Stimulated activated CD8-positive, alpha-beta memory T cell treated with anti-CD3 and anti-CD28 coated beads, Interleukin-15, amount 100 ng/mL, for 24 hours (primary cell): ENCODE measurements at regions not wholly inside any gene's neighbourhood (a gene's known extent, or its start where the extent isn't known, plus 50 kb on each side); places are given as distances from the start of the nearest gene placed in this dataset.

Source experiments
- DNase-seq: peaks from one replicate; pipeline ENCODE4 v3.0.0-alpha.2; 2020; ENCODE audit warnings: low read depth

DNA sequence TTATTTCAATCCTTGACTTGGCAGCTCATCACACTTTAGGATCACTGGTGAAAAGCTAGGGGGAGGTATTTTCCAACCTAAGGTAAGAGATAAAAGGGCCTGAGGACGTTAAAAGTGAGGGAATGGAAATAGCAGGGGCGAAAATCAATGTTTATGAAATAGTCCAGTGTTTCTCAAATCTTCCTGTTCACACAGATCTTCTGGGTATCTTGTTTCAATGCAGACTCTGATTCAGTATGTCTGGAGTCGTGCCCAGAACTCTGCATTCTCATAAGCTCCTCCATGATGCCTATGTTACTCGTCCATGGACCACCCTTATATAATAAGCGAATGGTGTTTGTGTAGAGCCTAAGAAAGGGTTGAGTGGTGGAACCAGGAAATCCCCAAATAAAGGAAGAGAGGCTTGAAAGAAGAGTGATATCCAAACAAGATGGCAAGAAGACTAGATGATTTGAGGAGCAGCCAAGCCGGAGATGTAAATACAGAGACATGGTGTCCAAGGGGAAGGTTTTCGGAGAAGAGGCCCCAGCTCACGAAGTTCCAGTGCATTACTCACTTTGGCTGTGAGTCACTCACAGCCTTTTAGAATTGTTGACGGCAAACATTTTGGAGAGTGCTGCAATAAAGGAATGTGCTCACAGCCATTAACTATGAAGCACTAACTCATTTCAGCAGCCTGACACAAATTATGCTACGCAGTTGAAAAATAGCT is 215.6 kb upstream of the PPARGC1A start:
- DNase-seq, result no peak

DNA sequence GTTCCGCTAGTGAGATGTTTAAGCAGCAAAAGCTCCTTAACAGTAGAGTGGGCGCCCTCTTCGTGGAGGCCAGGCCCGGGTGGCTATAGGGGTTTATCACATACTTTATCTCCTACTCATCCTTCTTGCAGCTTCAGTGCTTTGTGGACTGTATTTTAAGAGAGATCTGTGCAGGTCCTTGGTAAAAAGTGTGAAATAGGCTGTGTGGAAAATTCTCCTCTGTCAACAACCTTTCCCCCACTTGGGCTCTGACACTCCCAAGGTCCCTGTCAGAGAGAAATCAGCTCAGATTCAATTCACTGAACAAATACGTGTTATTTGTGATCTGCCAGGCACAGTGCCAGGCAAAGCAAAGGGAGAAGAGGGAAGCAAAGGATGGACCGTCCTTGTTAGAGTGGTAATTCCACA is 214.3 kb upstream of the PPARGC1A start:
- no peak for DNase-seq

DNA sequence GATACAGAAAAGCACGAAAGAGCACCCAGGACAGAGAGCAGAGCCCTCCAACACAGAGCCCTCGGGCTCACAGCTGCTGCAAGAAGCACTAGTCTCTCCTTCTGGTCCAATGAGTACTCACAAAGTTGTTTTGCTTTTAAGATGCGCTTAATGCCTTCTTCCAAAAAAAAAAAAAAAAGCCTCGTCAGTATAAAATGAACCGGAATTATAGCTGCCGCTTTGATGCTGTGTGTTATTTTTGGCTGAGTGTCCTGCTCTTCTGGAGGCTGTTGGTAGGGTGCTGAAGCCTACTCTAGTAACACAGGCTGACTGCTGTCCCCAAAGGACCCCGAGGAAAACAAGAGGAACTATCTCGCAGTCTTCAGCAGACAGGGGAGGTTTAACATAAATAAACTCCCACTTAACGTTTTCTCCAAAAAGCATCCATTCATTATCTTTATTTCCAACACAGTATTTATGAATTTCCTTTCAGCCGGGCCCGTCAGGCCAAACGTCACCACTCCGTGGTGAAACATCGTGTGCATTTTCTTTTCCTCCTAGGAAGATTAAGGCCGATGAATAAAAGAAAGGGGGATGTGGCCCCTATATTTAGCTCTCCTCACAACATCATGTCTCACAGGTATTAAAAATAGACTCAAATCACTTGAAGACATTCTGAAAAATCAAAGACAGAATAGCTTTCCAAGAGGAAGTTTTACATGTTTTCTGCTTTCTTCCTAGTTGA is 213.7 kb upstream of the PPARGC1A start:
- no peak for DNase-seq

DNA sequence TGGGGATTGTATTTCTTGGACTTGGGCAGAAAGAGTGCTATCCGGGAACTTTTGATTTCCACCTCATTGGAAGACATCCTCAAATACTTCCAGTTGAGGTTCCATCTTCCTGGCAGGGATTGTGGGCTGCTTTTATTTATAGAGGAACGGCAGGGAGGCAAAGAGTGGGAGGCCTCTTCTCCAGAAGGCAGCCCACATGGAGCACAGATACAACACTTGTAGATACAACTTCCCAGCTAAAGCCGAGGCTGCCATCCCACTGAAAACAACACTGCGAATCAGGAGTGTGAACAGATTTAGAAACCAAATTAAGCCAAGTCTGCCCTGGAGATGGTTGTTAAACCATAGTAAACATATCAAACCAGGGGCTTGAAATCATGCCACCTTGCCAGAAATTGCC is 212.8 kb upstream of the PPARGC1A start:
- no peak for DNase-seq

DNA sequence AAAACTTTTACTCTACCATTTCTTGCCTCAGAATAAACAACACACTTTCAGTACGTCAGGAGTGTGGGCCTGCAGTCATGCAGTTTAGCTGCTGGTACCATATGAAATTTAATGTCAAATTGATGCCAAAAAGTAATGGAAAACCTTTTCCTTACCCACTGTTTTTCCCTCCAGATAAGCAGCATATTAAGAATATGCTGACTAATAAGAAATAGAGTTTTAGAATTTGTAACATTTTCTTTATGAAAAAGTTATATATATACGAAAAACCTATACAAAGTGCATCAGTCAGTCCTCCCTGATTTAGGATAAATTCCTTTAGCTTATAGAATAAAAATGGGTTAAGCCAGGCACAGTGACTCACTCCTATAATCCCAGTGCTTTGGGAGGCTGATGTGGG is 206.8 kb upstream of the PPARGC1A start:
- DNase-seq, result no peak

DNA sequence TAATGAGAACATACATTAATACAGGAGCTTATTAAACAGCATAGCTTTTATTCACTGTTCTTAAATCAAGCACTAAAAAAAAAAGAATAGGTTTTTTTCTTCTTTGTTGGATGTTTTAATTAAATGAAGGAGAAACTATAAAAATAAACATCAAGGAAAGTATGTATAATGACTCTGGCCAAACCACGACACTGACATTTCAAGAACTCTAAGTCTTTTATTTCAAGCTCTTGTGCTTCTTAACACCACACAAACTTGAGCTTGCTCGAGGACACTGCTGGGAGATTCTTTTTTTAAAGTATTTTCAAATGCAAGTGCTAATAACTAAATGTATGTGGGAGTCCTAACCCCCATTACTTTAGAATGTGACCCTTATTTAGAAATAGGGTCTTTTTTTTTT is 204.9 kb upstream of the PPARGC1A start:
- DNase-seq, result no peak

DNA sequence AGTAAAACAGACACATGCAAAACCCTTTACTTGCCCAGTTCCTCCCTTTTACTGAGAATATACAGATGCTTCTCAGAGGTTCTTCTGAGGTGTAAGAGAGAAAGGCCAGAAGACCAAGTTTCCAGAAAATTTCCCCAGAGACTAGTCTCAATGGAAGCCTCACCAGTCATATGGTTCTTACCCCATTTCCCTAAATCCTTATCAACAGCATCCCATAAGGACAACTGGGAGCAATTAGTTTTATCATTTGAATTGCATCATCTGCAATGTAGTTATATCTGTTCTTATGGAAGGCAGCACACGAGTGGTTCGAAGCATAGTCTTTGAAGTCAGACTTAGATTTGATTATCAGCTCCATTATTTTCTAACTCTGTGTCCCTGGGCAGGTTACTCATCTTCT is 203.6 kb upstream of the PPARGC1A start:
- DNase-seq, result no peak

DNA sequence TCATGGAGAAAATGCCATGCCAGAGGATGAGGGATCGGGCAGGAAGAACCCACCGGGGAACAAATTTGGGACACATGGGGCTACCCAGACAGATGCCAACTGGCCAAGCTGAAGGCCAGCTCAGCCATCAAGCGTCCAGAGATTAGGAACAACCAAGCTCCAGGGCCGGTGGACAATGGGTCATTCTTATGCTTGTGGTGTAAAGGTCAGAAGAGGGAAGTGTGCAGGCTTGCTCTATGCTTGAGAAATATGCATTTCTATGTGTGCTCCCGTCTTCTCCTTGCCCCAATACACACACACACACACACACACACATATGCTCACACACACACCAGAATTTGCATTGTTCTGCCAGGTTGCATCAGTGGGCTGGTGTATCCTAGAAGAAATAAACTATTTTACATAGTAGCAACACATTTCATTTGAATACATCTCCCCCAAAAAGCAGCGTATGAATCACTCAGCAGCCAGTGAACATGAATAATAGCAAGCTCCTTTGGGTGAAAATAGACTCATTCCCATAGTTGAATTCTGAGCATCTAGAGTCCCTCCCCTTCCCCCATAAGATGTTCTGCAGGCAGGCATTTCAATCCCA is 201.9 kb upstream of the PPARGC1A start:
- DNase-seq, result no peak

DNA sequence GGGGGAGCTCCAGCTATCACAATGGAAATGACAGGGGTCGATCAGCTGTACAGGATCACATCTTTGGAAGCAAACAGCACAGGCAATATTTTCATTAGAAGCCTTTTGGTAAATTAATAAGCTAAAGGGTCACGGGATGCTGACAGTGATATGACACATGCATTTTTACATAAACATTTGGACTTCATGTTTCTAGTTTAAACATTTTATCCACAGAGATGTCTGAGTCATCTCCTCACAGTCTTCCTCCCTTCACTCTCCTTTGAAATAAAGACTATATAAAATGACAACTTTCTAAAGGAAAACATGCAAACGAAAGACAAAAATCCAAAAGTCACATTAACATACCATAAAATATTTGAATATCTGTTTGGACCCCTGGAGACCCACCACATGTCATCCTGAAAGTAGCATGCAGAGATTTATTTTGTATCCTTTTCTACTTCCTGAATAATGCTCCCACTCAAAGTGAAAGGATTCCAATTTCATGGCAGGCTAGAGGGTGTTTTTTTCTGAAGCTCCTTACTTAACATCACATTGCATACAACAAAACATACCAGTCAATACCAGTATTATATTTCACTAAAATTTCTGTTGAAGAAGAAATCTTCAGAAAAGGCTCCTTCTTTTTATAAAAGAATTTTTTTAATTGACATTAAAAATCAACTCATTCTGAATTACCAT is 200.1 kb upstream of the PPARGC1A start:
- no peak for DNase-seq

DNA sequence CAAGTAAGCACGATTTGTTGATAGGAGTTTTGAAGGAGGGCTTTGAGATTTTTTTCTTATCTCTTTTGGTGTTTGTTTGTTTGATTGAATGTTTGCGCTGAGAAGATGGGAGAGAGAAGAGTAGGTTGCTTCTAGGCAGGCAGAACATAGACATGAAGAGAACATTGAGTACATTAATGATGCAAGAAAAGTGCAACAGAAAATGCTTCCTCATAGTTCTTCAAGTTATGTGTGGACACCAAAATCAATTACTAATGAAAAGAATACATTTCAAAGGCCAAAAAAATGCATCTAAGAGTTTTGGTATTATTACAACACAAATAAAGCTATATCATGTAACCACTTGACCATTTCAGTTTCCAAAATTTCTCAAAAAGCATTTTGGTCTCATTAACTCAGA is 191.0 kb upstream of the PPARGC1A start:
- no peak for DNase-seq

DNA sequence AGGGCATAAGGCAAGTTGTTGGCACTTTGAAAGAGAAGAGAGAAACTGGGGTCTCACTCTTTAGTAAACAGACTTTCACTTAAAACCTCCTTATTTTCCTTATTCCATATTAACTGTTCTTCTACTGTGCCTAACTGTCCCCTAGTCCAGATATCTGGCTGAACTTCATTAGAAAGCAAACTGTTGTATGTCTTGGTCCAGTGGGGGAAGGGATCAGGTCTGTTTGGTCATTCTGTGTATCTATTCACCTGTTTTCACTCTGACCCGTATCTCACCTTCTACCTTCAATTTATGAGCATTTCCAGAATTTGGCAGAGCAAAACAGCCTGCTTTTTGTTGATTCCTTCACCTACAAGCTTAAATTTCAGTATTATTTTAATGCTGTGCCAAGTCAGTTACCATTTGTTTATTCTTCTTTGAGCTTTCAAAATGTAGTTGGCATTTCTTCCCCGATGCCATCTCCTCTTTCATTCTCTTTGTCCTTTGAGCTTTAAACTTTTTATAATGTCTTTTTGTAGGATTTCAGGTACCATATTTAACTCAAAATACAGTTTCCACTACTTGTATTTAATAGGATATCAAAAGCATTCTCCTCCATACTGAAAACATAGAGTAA is 188.6 kb upstream of the PPARGC1A start:
- DNase-seq, result no peak

DNA sequence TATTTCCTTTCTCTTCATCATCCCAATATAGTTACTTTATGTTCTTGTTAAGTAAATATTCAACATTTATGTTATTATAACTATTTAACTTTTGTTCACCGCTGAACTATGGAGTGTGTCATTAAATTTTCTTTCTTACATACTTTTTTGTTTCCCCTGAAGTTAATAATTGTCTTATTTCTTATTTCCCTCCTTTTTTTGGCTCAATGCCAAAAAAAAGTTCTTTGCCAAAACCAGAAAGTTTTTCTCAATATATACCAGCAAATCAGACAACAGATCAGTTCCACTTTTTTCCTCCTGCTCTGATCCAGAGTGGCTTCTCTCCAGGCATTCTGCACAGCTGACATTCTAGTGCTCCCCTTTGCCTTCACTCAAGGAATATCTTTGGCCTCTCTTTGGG is 187.0 kb upstream of the PPARGC1A start:
- no peak for DNase-seq

DNA sequence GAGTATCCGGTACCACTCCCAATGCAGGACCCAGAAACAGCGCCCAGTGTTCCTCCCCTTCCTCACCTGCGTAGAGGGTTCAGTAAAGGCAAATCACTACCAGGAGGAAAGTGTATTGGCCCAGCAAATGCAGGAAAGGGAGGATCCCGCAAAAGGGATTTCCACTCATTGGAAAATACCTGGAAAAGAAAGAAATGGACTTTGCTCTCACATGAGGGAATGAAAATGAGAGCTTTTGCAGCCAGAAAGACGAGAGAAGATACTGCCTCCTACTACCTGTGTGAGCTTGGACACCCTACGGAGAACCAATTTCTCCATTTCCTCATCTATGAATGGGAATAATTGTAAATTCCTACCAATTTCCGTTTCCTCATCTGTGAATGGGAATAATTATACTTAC is 184.1 kb upstream of the PPARGC1A start:
- no peak for DNase-seq

DNA sequence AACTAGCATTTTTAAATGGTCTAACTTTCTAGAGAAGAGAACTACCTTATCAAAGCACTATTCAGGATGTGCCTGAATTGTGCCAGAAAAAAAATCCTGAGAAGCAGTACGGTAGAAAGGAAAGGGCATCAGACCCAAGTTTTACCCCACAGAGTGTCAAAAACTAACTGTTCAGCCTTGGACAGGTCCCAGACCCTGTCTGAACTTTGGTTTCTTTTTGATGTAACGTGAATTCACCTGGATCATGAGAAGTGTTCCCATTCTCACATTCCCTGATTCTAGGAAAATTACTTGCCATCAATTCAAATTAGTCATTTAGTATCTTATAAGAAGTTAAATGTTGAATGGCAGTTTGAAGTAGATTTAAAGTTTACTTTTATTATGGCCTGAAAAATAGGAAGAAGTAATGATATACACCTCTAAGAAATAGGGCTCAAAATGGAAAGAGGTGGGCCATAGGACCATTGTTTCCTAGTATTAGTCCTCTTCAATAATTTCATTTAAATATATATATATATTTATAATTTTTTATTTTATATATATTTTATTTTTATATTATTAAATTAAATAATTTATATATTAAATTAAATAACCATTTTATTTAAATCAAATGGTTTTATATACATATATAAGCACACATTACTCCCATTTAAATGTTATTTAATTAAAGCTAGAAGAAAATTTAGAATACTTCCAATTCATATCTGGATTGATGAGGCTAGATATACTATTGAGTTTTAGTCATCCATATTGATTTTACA is 181.9 kb upstream of the PPARGC1A start:
- no peak for DNase-seq

DNA sequence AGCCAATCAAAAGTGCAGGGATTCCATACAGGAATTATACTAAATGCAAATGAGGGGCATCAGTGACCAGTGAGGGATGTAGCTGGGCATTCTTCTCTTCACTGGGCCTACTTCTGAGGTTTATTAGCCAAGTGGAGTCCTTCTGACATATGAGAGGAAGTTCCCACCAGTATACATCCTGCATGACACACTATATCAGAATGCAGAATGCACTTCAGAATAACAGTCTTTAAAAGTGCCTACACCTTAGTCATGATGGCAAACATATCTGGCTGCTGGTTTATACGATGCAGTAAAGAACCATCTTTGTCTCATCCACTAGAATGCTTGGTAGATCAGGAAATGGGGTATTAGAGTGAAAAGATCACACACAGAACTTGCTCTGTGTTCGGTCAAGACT is 180.3 kb upstream of the PPARGC1A start:
- DNase-seq, result no peak

DNA sequence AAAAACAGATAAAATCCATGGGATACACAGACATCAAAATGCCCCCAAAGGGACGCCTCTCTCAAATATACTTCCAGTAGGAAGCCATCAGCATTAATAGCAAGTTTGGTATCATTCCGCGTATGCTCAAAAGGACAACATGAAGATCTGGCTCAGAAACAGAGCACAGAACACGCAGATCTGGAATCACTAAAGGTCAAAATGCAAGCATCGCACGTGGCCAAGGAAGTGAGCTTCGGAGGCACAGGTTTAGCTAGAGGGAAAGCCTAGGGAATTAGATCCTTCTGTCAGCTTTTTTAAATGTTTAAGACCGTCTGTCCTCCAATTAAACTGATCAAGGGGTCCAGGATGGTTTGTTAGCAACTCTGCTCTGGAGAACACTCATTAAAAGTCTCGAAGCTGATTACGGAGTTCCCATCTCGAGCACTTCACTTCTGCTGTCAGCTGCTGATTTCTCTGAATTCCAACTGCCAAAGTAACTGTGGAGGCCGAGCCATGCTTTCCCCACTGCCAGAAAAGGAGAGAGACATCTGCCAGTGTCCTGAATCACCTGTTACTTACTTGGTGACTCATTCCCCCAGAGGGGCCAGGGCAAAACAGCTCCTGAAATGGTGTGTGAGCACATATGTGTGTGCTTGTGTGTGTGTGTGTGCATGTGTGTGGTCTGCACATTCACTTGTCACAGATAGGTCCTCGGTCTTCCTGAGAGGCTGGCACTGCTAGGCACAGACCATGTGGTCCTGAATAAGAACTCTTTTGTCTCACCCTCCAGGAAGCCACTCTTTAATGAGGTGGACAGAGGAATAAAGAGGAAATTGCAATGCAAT is 177.7 kb upstream of the PPARGC1A start:
- DNase-seq, result no peak

DNA sequence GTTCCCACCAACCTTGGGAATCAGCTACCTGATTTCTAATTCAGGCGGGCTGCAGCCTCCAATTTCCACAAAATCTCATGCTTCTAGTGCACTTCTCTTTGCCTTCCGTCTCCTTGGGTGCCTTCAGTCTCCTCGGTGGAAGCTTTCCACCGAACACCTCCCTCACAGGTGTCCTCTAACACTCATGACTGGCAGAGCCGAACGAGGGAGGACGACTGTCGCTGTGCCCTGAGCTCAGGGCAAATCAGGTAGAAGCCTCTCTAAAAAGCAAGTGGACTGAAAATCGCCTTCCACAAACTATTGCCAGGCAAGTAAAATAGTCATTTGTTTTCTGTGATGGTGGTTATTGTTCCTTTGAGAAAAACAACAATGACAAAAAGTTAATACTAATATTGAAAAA is 176.1 kb upstream of the PPARGC1A start:
- DNase-seq, result no peak

DNA sequence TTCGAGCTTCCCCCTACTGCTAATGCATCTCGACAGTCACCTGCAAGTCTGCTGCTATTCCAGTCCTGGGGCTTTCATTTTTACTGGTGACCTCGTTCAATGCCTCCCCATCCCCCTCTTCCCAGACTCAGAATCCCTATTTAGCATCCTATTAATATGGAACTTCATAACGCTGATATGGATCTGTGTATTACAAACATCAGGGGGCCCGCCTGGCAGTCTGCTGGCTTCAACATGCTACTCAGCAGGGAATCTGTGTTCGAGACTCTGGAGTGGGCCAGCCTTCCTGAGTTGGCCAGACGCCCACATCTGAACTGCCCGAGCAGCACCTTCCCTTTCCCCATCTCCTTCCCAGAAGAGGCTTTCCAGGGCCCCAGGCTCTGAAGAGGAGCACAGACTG is 173.9 kb upstream of the PPARGC1A start:
- DNase-seq, result no peak

DNA sequence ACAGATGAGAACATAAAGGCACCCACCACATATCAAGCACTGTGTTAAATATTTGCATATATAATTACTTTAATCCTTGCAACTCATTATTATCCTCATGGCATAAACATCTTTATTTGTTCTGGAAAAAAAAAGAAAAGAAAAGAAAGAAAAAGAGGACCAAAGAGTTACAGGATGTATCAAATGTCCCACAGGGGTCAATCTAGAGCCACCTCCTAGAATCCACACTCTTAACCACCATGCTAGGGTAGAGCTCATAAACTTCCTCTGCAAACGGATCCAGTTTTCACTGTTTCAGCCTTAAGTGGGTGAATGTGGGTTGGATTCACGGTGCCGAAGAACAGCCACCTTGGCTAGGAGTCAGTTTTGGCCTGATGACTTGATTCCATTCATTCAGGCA is 171.1 kb upstream of the PPARGC1A start:
- no peak for DNase-seq

DNA sequence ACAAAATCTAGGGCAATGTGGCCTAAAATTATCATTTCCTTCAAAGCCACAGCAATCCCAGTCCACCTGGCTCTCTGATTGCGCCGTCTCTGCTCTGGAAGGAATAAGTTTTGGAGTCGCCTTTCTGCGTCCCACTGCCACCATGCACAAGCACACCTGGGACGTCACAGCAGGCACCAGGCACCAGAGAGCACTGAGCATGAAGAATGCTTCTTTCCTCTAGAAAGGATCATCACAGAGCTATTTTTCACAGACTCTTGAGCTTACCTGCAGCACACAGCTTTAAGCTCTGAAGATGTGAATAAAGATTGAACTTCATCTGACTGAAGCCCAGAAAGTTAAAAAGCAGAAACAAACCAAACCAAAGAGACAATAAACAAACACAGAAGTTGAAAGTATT is 170.0 kb upstream of the PPARGC1A start:
- no peak for DNase-seq
